HG03565 (cell line): ENCODE measurements at regions not wholly inside any gene's neighbourhood (a gene's known extent, or its start where the extent isn't known, plus 50 kb on each side); places are given as distances from the start of the nearest gene placed in this dataset.
A peak's percentile ranks its signal among the peaks of the same experiment; 100 is the strongest.
"Not testable (repeated sequence)": the region's sequence is repeated elsewhere in the genome, so short reads cannot be mapped to it uniquely, and the experiment has no call there.

Experiments
- ATAC-seq: cut with Tn5 transposase; IDR thresholded peaks from one replicate; pipeline ENCODE4 v1.9.1; 2021; ENCODE audit warnings: mild to moderate bottlenecking, moderate library complexity; ENCODE audit not compliant: unreplicated experiment

GRCh38 chr10:21296575-21297355 lies 228.7 kb downstream of the SKIDA1 start:
- no peak for ATAC-seq

- ATAC-seq, result no peak
Observed at GRCh38 chr10:21293518-21294356, 231.7 kb downstream of the SKIDA1 start.

GRCh38 chr10:21292763-21293517 lies 232.5 kb downstream of the SKIDA1 start:
- no peak for ATAC-seq

GRCh38 chr10:21290499-21291160 lies 234.9 kb downstream of the SKIDA1 start:
- ATAC-seq, result no peak

- no peak for ATAC-seq
Observed at GRCh38 chr10:21289961-21290360, 235.5 kb downstream of the SKIDA1 start.

- ATAC-seq, result no peak
Observed at GRCh38 chr10:21289271-21289670, 236.2 kb downstream of the SKIDA1 start.

- no peak for ATAC-seq
Observed at GRCh38 chr10:21285742-21286331, 239.6 kb downstream of the SKIDA1 start.

- ATAC-seq, result no peak
Observed at GRCh38 chr10:21285207-21285606, 240.3 kb downstream of the SKIDA1 start.

- ATAC-seq, result no peak
Observed at GRCh38 chr10:21284301-21284700, 241.2 kb downstream of the SKIDA1 start.

GRCh38 chr10:21283053-21283452 lies 242.4 kb downstream of the SKIDA1 start:
- not testable (repeated sequence) for ATAC-seq

- no peak for ATAC-seq
Observed at GRCh38 chr10:21281765-21282484, 243.6 kb downstream of the SKIDA1 start.

- no peak for ATAC-seq
Observed at GRCh38 chr10:21280971-21281572, 244.4 kb downstream of the SKIDA1 start.

- no peak for ATAC-seq
Observed at GRCh38 chr10:21280037-21280436, 245.4 kb downstream of the SKIDA1 start.

GRCh38 chr10:21279217-21279575 lies 246.3 kb downstream of the SKIDA1 start:
- no peak for ATAC-seq

- ATAC-seq, result peak; percentile 90
Observed at GRCh38 chr10:21278491-21279216, 246.8 kb downstream of the SKIDA1 start.

- ATAC-seq, result no peak
Observed at GRCh38 chr10:21273400-21273968, 252.0 kb downstream of the SKIDA1 start.

GRCh38 chr10:21272643-21273399 lies 252.7 kb downstream of the SKIDA1 start:
- ATAC-seq, result no peak

- ATAC-seq, result no peak
Observed at GRCh38 chr10:21270976-21271375, 254.5 kb downstream of the SKIDA1 start.
